Activated T-helper 1 cell treated with anti-CD3 and anti-CD28 coated beads, Interleukin-12 subunit alpha, Interleukin-12 subunit beta, Interleukin-2, Interleukin-4 antibody, amounts not matched to agents 30 ng/mL and 10 ng/mL and 1 ng/mL, durations not matched to agents 14 hours and 24 hours and 36 hours (primary cell): ENCODE measurements at regions not wholly inside any gene's neighbourhood (a gene's known extent, or its start where the extent isn't known, plus 50 kb on each side); places are given as distances from the start of the nearest gene placed in this dataset.

ENCODE experiments used
- DNase-seq: peaks from one replicate; pipeline ENCODE4 v3.0.0; 2021; ENCODE audit warnings: low spot score
- H3K27ac Mint-ChIP-seq: one replicate; pipeline ENCODE4 v1.8.0; 2021; ENCODE audit warnings: mild to moderate bottlenecking, mixed read lengths
- H3K27me3 Mint-ChIP-seq: one replicate; pipeline ENCODE4 v1.8.0; 2022; ENCODE audit warnings: mild to moderate bottlenecking, moderate library complexity, mixed read lengths; ENCODE audit not compliant: insufficient read depth
- H3K36me3 Mint-ChIP-seq: one replicate; pipeline ENCODE4 v1.8.0; 2021; ENCODE audit warnings: low read depth, mixed read lengths
- H3K4me1 Mint-ChIP-seq: one replicate; pipeline ENCODE4 v1.8.0; 2021; ENCODE audit warnings: low read depth, mixed read lengths
- H3K4me3 Mint-ChIP-seq: one replicate; pipeline ENCODE4 v1.8.0; 2021; ENCODE audit warnings: mild to moderate bottlenecking, moderate library complexity, mixed read lengths
- H3K9me3 Mint-ChIP-seq: one replicate; pipeline ENCODE4 v1.8.0; 2021; ENCODE audit warnings: mixed read lengths
- intact Hi-C: fragments of 100-400 bp; cut with micrococcal nuclease; formaldehyde crosslinking; loops from one replicate; pipeline ENCODE4 v1.15.1; 2024

GRCh38 chr13:104357672-104358354 is 1291.6 kb upstream of the SLC10A2 start:
- no peak for DNase-seq
- Mint-ChIP-seq H3K4me3 (no peak overlapping the region), H3K36me3 (no peaks in the 10 kb centered on the region), H3K27ac (no peak overlapping the region), H3K27me3 (no peaks in the 10 kb centered on the region), H3K4me1 (no peaks in the 10 kb centered on the region), H3K9me3 (peaks cover 16% of the 10 kb centered on the region)
- intact Hi-C loops = no loop called here

- H3K4me3 Mint-ChIP-seq = no peak overlapping the region
- H3K36me3 Mint-ChIP-seq = no peaks in the 10 kb centered on the region
- peaks cover 16% of the 10 kb centered on the region for H3K9me3 Mint-ChIP-seq
- no peak for DNase-seq
- no peaks in the 10 kb centered on the region for H3K27me3 Mint-ChIP-seq
- no peak overlapping the region for H3K27ac Mint-ChIP-seq
- intact Hi-C loops = no loop called here
- H3K4me1 Mint-ChIP-seq = no peaks in the 10 kb centered on the region
These were observed 1291.0 kb upstream of the SLC10A2 start for GRCh38 chr13:104357174-104357573.

- intact Hi-C loops = no loop called here
- no peak for DNase-seq
These were observed 1288.9 kb upstream of the SLC10A2 start for GRCh38 chr13:104355041-104355670.

GRCh38 chr13:104327211-104327610 is 1261.0 kb upstream of the SLC10A2 start:
- Mint-ChIP-seq H3K4me1 (no peaks in the 10 kb centered on the region), H3K27ac (no peak overlapping the region), H3K9me3 (peaks cover 9% of the 10 kb centered on the region), H3K27me3 (no peaks in the 10 kb centered on the region), H3K36me3 (no peaks in the 10 kb centered on the region), H3K4me3 (no peak overlapping the region)
- intact Hi-C loops = no loop called here
- DNase-seq = no peak

More at GRCh38 chr13:104355041-104355670, 1288.9 kb upstream of the SLC10A2 start:
- Mint-ChIP-seq H3K27ac (no peak overlapping the region), H3K27me3 (no peaks in the 10 kb centered on the region), H3K4me1 (no peaks in the 10 kb centered on the region), H3K9me3 (peaks cover 20% of the 10 kb centered on the region), H3K36me3 (no peaks in the 10 kb centered on the region), H3K4me3 (no peak overlapping the region)

GRCh38 chr13:104326523-104326922 is 1260.3 kb upstream of the SLC10A2 start:
- Mint-ChIP-seq H3K27ac (no peak overlapping the region), H3K27me3 (no peaks in the 10 kb centered on the region), H3K4me3 (no peak overlapping the region), H3K9me3 (peaks cover 4% of the 10 kb centered on the region), H3K4me1 (no peaks in the 10 kb centered on the region), H3K36me3 (no peaks in the 10 kb centered on the region)
- no peak for DNase-seq
- intact Hi-C loops = no loop called here

- no peaks in the 10 kb centered on the region for H3K9me3 Mint-ChIP-seq
These were observed 1255.5 kb upstream of the SLC10A2 start for GRCh38 chr13:104321756-104322155.

GRCh38 chr13:104320446-104320845 is 1254.2 kb upstream of the SLC10A2 start:
- H3K4me1 Mint-ChIP-seq = no peaks in the 10 kb centered on the region
- H3K36me3 Mint-ChIP-seq = no peaks in the 10 kb centered on the region
- no peaks in the 10 kb centered on the region for H3K27me3 Mint-ChIP-seq
- no peaks in the 10 kb centered on the region for H3K9me3 Mint-ChIP-seq
- H3K27ac Mint-ChIP-seq = no peak overlapping the region
- no peak overlapping the region for H3K4me3 Mint-ChIP-seq
- DNase-seq = no peak
- intact Hi-C loops = no loop called here

More at GRCh38 chr13:104321756-104322155, 1255.5 kb upstream of the SLC10A2 start:
- Mint-ChIP-seq H3K27me3 (no peaks in the 10 kb centered on the region), H3K27ac (no peak overlapping the region), H3K4me3 (no peak overlapping the region), H3K36me3 (no peaks in the 10 kb centered on the region), H3K4me1 (no peaks in the 10 kb centered on the region)
- intact Hi-C loops = no loop called here
- no peak for DNase-seq

- no peaks in the 10 kb centered on the region for H3K9me3 Mint-ChIP-seq
- H3K4me1 Mint-ChIP-seq = no peaks in the 10 kb centered on the region
- H3K36me3 Mint-ChIP-seq = no peaks in the 10 kb centered on the region
- no peak overlapping the region for H3K27ac Mint-ChIP-seq
- intact Hi-C loops = no loop called here
- H3K27me3 Mint-ChIP-seq = no peaks in the 10 kb centered on the region
- no peak for DNase-seq
- H3K4me3 Mint-ChIP-seq = no peak overlapping the region
These were observed 1251.9 kb upstream of the SLC10A2 start for GRCh38 chr13:104318121-104318520.

GRCh38 chr13:104315606-104316005 is 1249.4 kb upstream of the SLC10A2 start:
- Mint-ChIP-seq H3K27ac (no peak overlapping the region), H3K9me3 (peaks cover 3% of the 10 kb centered on the region), H3K4me3 (no peak overlapping the region), H3K27me3 (no peaks in the 10 kb centered on the region), H3K4me1 (no peaks in the 10 kb centered on the region), H3K36me3 (no peaks in the 10 kb centered on the region)
- DNase-seq = no peak
- intact Hi-C loops = no loop called here

- Mint-ChIP-seq H3K36me3 (no peaks in the 10 kb centered on the region), H3K4me1 (no peaks in the 10 kb centered on the region), H3K9me3 (peaks cover 3% of the 10 kb centered on the region), H3K27me3 (no peaks in the 10 kb centered on the region), H3K4me3 (no peak overlapping the region), H3K27ac (no peak overlapping the region)
- no peak for DNase-seq
- intact Hi-C loops = no loop called here
These were observed 1248.8 kb upstream of the SLC10A2 start for GRCh38 chr13:104314926-104315535.

GRCh38 chr13:104314321-104314720 is 1248.1 kb upstream of the SLC10A2 start:
- Mint-ChIP-seq H3K4me3 (no peak overlapping the region), H3K36me3 (no peaks in the 10 kb centered on the region), H3K27me3 (no peaks in the 10 kb centered on the region), H3K27ac (no peak overlapping the region), H3K9me3 (peaks cover 3% of the 10 kb centered on the region), H3K4me1 (no peaks in the 10 kb centered on the region)
- intact Hi-C loops = no loop called here
- no peak for DNase-seq

GRCh38 chr13:104310861-104311260 is 1244.6 kb upstream of the SLC10A2 start:
- Mint-ChIP-seq H3K9me3 (peaks cover 10% of the 10 kb centered on the region), H3K4me3 (no peak overlapping the region), H3K27ac (no peak overlapping the region), H3K27me3 (no peaks in the 10 kb centered on the region), H3K4me1 (no peaks in the 10 kb centered on the region), H3K36me3 (no peaks in the 10 kb centered on the region)
- no peak for DNase-seq
- intact Hi-C loops = no loop called here

- Mint-ChIP-seq H3K36me3 (no peaks in the 10 kb centered on the region), H3K4me1 (no peaks in the 10 kb centered on the region), H3K4me3 (no peak overlapping the region), H3K27ac (no peak overlapping the region), H3K9me3 (peaks cover 13% of the 10 kb centered on the region), H3K27me3 (no peaks in the 10 kb centered on the region)
- DNase-seq = no peak
- intact Hi-C loops = no loop called here
These were observed 1243.2 kb upstream of the SLC10A2 start for GRCh38 chr13:104309431-104309830.
